Suprapubic skin (tissue), 3 donors: ENCODE measurements at regions not wholly inside any gene's neighbourhood (a gene's known extent, or its start where the extent isn't known, plus 50 kb on each side); places are given as distances from the start of the nearest gene placed in this dataset.

Experiments
- POLR2AphosphoS5 ChIP-seq, 3 donors: sonication (generic); formaldehyde crosslinking; IDR thresholded peaks; one replicate each; pipeline ENCODE4 v1.6.1; 2017; ENCODE audit warnings: antibody characterized with exemption in 3 of 3
- TF ChIP-seq, protein P1 (sequence below), 2 donors: fragments of 200-600 bp in 1 of 2; fragments of 450-650 bp in 1 of 2; sonication (generic) in 1 of 2; IDR thresholded peaks; one replicate each; pipeline ENCODE4 v1.5.1; 2016 to 2019; ENCODE audit warnings: antibody characterized with exemption in 2 of 2, mild to moderate bottlenecking in 1 of 2, moderate library complexity in 1 of 2

DNA sequence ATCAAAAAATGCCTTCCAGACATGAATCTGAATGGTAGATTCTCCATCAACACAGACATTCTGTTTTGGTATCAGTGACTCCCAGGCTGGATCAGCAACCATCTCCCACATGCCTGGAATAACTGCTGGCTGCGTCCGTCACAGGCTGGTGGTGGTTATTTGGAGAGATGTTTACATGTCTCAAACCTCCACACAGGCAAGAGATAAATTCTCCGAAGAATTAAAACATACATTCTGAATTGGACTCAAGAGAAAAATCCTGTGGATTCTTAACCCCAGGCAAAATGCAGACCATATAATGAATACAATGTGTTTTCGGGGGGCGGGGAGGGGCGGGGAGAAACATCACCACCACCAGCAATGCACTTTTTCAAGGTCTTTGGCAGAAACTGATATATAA is 108.2 kb downstream of the THBS2 start:
- TF ChIP-seq, protein P1, sequence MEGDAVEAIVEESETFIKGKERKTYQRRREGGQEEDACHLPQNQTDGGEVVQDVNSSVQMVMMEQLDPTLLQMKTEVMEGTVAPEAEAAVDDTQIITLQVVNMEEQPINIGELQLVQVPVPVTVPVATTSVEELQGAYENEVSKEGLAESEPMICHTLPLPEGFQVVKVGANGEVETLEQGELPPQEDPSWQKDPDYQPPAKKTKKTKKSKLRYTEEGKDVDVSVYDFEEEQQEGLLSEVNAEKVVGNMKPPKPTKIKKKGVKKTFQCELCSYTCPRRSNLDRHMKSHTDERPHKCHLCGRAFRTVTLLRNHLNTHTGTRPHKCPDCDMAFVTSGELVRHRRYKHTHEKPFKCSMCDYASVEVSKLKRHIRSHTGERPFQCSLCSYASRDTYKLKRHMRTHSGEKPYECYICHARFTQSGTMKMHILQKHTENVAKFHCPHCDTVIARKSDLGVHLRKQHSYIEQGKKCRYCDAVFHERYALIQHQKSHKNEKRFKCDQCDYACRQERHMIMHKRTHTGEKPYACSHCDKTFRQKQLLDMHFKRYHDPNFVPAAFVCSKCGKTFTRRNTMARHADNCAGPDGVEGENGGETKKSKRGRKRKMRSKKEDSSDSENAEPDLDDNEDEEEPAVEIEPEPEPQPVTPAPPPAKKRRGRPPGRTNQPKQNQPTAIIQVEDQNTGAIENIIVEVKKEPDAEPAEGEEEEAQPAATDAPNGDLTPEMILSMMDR (IDR thresholded peaks at IDR 0.05), result no peak
- no peak for TF ChIP-seq POLR2AphosphoS5 (IDR thresholded peaks at IDR 0.05)
